ENCODE measurements at regions not wholly inside any gene's neighbourhood (a gene's known extent, or its start where the extent isn't known, plus 50 kb on each side); places are given as distances from the start of the nearest gene placed in this dataset.

DNA sequence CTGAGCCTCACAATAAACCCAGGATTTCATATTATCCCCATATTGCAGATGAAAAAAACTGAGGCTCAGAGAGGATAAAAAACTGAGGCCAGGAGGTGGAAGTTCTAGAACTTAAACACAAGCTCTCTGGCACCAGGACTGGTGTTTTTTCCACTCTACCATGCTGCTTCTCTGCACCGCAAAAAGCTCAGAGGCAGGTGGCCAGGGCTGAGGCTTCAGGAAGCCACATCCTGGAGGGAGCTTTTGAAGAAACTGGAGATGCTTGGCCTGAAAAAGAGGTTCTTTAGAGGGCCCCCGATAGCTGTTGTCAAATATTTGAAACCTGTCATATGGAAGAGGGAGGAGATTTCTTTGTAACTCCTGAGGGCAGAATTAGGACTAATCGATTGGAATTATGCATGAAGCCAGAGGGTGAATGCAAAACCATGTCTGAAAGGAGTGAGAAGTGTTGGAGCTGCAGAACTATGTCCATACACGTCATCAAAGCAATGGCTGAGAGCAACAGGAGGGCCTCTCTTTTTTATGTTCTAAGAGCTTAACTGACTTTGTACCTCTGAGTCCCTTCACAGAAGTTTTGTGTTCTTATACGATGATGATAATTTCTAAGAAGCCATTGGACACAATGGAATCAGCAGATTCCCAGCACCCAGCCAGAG lies 448.6 kb downstream of the FUT8 start:
- DNase-seq (ENCODE audit: unreplicated experiment) = no peak
- intact Hi-C loops (cut with micrococcal nuclease) = no loop called here
- H3K36me3 Mint-ChIP-seq (ENCODE audit: insufficient read depth, unreplicated experiment) = no peaks in the 10 kb centered on the region
- ChIA-PET CTCF (interaction anchor here (0.6 kb wide), 4 partner anchors 16 to 1957 kb away, joined by 3 to 4 read pairs (median 3); no protein-coding TSS in a partner anchor), POLR2A (interaction anchor here (0.7 kb wide), 1 partner anchor 45 kb away, joined by 3 read pairs; no protein-coding TSS in a partner anchor)
- peaks cover 5% of the 10 kb centered on the region for H3K9me3 Mint-ChIP-seq (ENCODE audit: unreplicated experiment)
- peaks cover 24% of the 10 kb centered on the region for H3K27me3 Mint-ChIP-seq (ENCODE audit: insufficient read depth, unreplicated experiment)
- no peaks in the 10 kb centered on the region for H3K4me1 Mint-ChIP-seq (ENCODE audit: insufficient read depth, unreplicated experiment)
- TF ChIP-seq, protein P1, sequence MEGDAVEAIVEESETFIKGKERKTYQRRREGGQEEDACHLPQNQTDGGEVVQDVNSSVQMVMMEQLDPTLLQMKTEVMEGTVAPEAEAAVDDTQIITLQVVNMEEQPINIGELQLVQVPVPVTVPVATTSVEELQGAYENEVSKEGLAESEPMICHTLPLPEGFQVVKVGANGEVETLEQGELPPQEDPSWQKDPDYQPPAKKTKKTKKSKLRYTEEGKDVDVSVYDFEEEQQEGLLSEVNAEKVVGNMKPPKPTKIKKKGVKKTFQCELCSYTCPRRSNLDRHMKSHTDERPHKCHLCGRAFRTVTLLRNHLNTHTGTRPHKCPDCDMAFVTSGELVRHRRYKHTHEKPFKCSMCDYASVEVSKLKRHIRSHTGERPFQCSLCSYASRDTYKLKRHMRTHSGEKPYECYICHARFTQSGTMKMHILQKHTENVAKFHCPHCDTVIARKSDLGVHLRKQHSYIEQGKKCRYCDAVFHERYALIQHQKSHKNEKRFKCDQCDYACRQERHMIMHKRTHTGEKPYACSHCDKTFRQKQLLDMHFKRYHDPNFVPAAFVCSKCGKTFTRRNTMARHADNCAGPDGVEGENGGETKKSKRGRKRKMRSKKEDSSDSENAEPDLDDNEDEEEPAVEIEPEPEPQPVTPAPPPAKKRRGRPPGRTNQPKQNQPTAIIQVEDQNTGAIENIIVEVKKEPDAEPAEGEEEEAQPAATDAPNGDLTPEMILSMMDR (IDR thresholded peaks at IDR 0.05; ENCODE audit: unreplicated experiment) = no peak
- BruUV-seq (replicated peaks) = no TSS peak
- H3K27ac Mint-ChIP-seq (ENCODE audit: low read depth, unreplicated experiment) = no peak overlapping the region
- no peak overlapping the region for H3K4me3 Mint-ChIP-seq (ENCODE audit: unreplicated experiment)

DNA sequence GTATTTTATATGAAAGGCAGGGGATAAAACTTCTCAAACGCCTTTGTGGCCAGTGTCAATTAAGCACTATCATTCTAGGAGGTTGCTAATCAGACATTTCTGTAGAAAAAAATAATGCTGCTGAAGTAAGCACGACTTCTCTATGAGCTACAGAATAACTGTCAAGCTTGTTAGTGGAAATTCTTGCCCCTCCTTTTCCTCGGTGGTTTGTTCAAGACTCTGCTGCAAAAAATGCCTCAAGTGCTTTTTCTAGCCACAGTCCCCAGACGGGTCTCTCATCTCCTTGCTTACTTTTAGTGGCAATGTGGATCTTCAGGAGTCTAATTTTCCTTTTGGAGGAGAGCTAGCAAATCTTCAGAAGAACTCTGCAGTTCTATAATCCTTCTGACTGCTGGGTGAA lies 452.0 kb downstream of the FUT8 start:
- intact Hi-C loops (cut with micrococcal nuclease) = no loop called here
- ChIA-PET CTCF (interaction anchor here (0.8 to 1.6 kb wide), 4 partner anchors 9 to 700 kb away, joined by 3 to 6 read pairs (median 4); no protein-coding TSS in a partner anchor), POLR2A (no interaction called here)
- no peak for DNase-seq (ENCODE audit: unreplicated experiment)
- Mint-ChIP-seq H3K4me3 (ENCODE audit: unreplicated experiment) (no peak overlapping the region), H3K27ac (ENCODE audit: low read depth, unreplicated experiment) (no peak overlapping the region), H3K9me3 (ENCODE audit: unreplicated experiment) (no peaks in the 10 kb centered on the region), H3K36me3 (ENCODE audit: insufficient read depth, unreplicated experiment) (no peaks in the 10 kb centered on the region), H3K4me1 (ENCODE audit: insufficient read depth, unreplicated experiment) (no peaks in the 10 kb centered on the region), H3K27me3 (ENCODE audit: insufficient read depth, unreplicated experiment) (peaks cover 15% of the 10 kb centered on the region)
- TF ChIP-seq, protein P1 (IDR thresholded peaks at IDR 0.05; ENCODE audit: unreplicated experiment) = no peak
- BruUV-seq (replicated peaks) = no TSS peak

DNA sequence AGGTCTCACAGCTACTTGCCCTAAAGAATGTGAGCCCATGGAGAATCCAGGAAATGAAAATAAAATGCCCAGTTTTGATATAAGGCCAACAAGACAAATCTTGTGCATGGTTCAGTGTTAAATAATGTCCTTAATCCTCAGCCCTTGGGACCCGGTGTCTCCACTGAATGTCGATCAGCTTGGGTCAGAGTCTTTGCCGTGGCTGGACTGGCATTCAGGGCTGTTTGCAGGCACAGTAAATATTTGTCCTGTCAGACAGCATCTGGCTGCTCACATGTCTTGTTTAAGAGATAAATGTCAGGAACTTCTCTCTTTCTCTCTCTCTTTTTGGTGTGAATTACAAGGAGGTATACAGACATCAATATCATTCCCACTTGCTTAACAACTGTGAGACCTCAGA lies 452.5 kb downstream of the FUT8 start:
- intact Hi-C loops (cut with micrococcal nuclease) = no loop called here
- Mint-ChIP-seq H3K4me3 (ENCODE audit: unreplicated experiment) (no peak overlapping the region), H3K4me1 (ENCODE audit: insufficient read depth, unreplicated experiment) (no peaks in the 10 kb centered on the region), H3K36me3 (ENCODE audit: insufficient read depth, unreplicated experiment) (no peaks in the 10 kb centered on the region), H3K27ac (ENCODE audit: low read depth, unreplicated experiment) (no peak overlapping the region), H3K27me3 (ENCODE audit: insufficient read depth, unreplicated experiment) (peaks cover 13% of the 10 kb centered on the region), H3K9me3 (ENCODE audit: unreplicated experiment) (no peaks in the 10 kb centered on the region)
- TF ChIP-seq, protein P1 (IDR thresholded peaks at IDR 0.05; ENCODE audit: unreplicated experiment) = no peak
- no TSS peak for BruUV-seq (replicated peaks)
- POLR2A ChIA-PET = no interaction called here
- DNase-seq (ENCODE audit: unreplicated experiment) = no peak
- CTCF ChIA-PET = interaction anchor here (0.9 to 1.6 kb wide), 3 partner anchors 8 to 701 kb away, joined by 3 to 6 read pairs (median 5); no protein-coding TSS in a partner anchor

DNA sequence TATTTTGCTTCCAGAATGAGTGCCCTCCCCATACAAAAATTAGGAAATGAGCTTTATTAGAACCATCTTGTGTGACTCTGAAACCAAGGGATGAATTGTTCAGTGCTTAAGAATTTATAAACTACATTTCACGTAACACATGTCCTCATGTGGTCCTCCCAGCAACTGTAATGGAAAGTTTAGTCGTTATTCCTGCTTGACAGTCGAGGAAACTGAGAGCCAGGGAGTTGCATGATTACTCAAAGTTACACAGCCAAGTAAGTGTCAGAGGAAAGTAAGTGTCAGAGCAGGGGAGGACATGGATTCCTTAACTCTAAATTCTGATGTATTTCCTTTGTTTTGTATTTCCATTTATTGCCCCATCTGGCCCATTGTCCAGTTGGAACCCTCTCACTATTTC lies 453.9 kb downstream of the FUT8 start:
- intact Hi-C loops (cut with micrococcal nuclease) = no loop called here
- TF ChIP-seq, protein P1 (IDR thresholded peaks at IDR 0.05; ENCODE audit: unreplicated experiment) = no peak
- no peak overlapping the region for H3K27ac Mint-ChIP-seq (ENCODE audit: low read depth, unreplicated experiment)
- H3K4me1 Mint-ChIP-seq (ENCODE audit: insufficient read depth, unreplicated experiment) = no peaks in the 10 kb centered on the region
- H3K36me3 Mint-ChIP-seq (ENCODE audit: insufficient read depth, unreplicated experiment) = no peaks in the 10 kb centered on the region
- ChIA-PET POLR2A (no interaction called here), CTCF (no interaction called here)
- DNase-seq (ENCODE audit: unreplicated experiment) = no peak
- no peak overlapping the region for H3K4me3 Mint-ChIP-seq (ENCODE audit: unreplicated experiment)
- no peaks in the 10 kb centered on the region for H3K9me3 Mint-ChIP-seq (ENCODE audit: unreplicated experiment)
- peaks cover 13% of the 10 kb centered on the region for H3K27me3 Mint-ChIP-seq (ENCODE audit: insufficient read depth, unreplicated experiment)
- no TSS peak for BruUV-seq (replicated peaks)

Measured in MCF 10A (cell line).